Brain microvascular endothelial cell (primary cell): ENCODE measurements at regions not wholly inside any gene's neighbourhood (a gene's known extent, or its start where the extent isn't known, plus 50 kb on each side); places are given as distances from the start of the nearest gene placed in this dataset.

Experiments used
- DNase-seq: peaks from one replicate; pipeline ENCODE4 v3.0.0-alpha.2; 2020
- H3K27ac ChIP-seq: fragments of 250-450 bp; sonication (Bioruptor Pico); 2 replicates; pipeline ENCODE4 v1.5.1; 2020; ENCODE audit warnings: mild to moderate bottlenecking, moderate library complexity
- H3K27me3 ChIP-seq: fragments of 250-450 bp; sonication (Bioruptor Pico); replicated peaks from 2 replicates; pipeline ENCODE4 v1.5.1; 2020; ENCODE audit warnings: mild to moderate bottlenecking
- H3K36me3 ChIP-seq: fragments of 250-450 bp; sonication (Bioruptor Pico); replicated peaks from 2 replicates; pipeline ENCODE4 v1.5.1; 2020; ENCODE audit warnings: mild to moderate bottlenecking
- H3K4me3 ChIP-seq: 2 replicates; pipeline ENCODE4 v1.5.1; 2011; ENCODE audit warnings: low read depth, mild to moderate bottlenecking, control low read depth, low read length, moderate library complexity
- CTCF ChIP-seq: IDR thresholded peaks from 2 replicates; pipeline ENCODE4 v1.5.1; 2011; ENCODE audit warnings: low read depth, mild to moderate bottlenecking, moderate library complexity, low read length, control low read depth, inconsistent platforms; ENCODE audit errors: missing control alignments
- in situ Hi-C: cut with HindIII; loops from 2 replicates; pipeline ENCODE4 v1.10.0; 2017; ENCODE audit warnings: low sequenced_read_pairs, low pct_ligation_motif_present

GRCh38 chr13:90796474-90796873 is 551.0 kb upstream of the MIR17HG start:
- Histone ChIP-seq H3K27me3 (no peaks in the 10 kb centered on the region), H3K27ac (no peak overlapping the region), H3K4me3 (no peak overlapping the region), H3K36me3 (no peaks in the 10 kb centered on the region)
- no peak for DNase-seq
- in situ Hi-C loops, result no loop called here
- no peak for TF ChIP-seq CTCF

GRCh38 chr13:90797335-90797734 is 550.2 kb upstream of the MIR17HG start:
- no peak overlapping the region for H3K27ac ChIP-seq
- in situ Hi-C loops, result no loop called here
- H3K27me3 ChIP-seq, result no peaks in the 10 kb centered on the region
- no peak overlapping the region for H3K4me3 ChIP-seq
- no peak for TF ChIP-seq CTCF
- H3K36me3 ChIP-seq, result no peaks in the 10 kb centered on the region
- no peak for DNase-seq

- no peaks in the 10 kb centered on the region for H3K27me3 ChIP-seq
Observed at GRCh38 chr13:90798381-90798780, 549.1 kb upstream of the MIR17HG start.

GRCh38 chr13:90800082-90800746 is 547.3 kb upstream of the MIR17HG start:
- H3K27me3 ChIP-seq, result no peaks in the 10 kb centered on the region
- no peak overlapping the region for H3K4me3 ChIP-seq
- no peak overlapping the region for H3K27ac ChIP-seq
- in situ Hi-C loops, result no loop called here
- no peaks in the 10 kb centered on the region for H3K36me3 ChIP-seq
- TF ChIP-seq CTCF, result no peak
- no peak for DNase-seq

More at GRCh38 chr13:90798381-90798780, 549.1 kb upstream of the MIR17HG start:
- no peak for TF ChIP-seq CTCF
- Histone ChIP-seq H3K27ac (no peak overlapping the region), H3K4me3 (no peak overlapping the region), H3K36me3 (no peaks in the 10 kb centered on the region)
- in situ Hi-C loops, result no loop called here
- no peak for DNase-seq

- H3K36me3 ChIP-seq, result no peaks in the 10 kb centered on the region
- no peaks in the 10 kb centered on the region for H3K27me3 ChIP-seq
- no peak for TF ChIP-seq CTCF
- no peak overlapping the region for H3K4me3 ChIP-seq
- DNase-seq, result no peak
- H3K27ac ChIP-seq, result no peak overlapping the region
- in situ Hi-C loops, result no loop called here
Observed at GRCh38 chr13:90801621-90802020, 545.9 kb upstream of the MIR17HG start.

GRCh38 chr13:90803210-90803609 is 544.3 kb upstream of the MIR17HG start:
- no peak for DNase-seq
- Histone ChIP-seq H3K36me3 (no peaks in the 10 kb centered on the region), H3K4me3 (no peak overlapping the region), H3K27me3 (no peaks in the 10 kb centered on the region), H3K27ac (no peak overlapping the region)
- in situ Hi-C loops, result no loop called here
- no peak for TF ChIP-seq CTCF
